Hepatocyte (in vitro differentiated cells): ENCODE measurements at regions not wholly inside any gene's neighbourhood (a gene's known extent, or its start where the extent isn't known, plus 50 kb on each side); places are given as distances from the start of the nearest gene placed in this dataset.
"Not testable (repeated sequence)": the region's sequence is repeated elsewhere in the genome, so short reads cannot be mapped to it uniquely, and the experiment has no call there.

Experiments used
- DNase-seq: peaks from one replicate; pipeline ENCODE4 v3.0.0-alpha.2; 2016; ENCODE audit warnings: low spot score
- H2AFZ ChIP-seq: fragments of 200-600 bp; sonication (generic); 2 replicates; pipeline ENCODE4 v1.6.0; 2016; ENCODE audit warnings: antibody characterized with exemption, mild to moderate bottlenecking
- H3K27ac ChIP-seq: fragments of 200-600 bp; sonication (generic); 2 replicates; pipeline ENCODE4 v1.5.1; 2016; ENCODE audit warnings: mild to moderate bottlenecking
- H3K27me3 ChIP-seq: fragments of 200-600 bp; sonication (generic); 2 replicates; pipeline ENCODE4 v1.6.1; 2016
- H3K36me3 ChIP-seq: fragments of 200-600 bp; sonication (generic); replicated peaks from 2 replicates; pipeline ENCODE4 v1.5.1; 2016; ENCODE audit warnings: low read depth; ENCODE audit not compliant: insufficient read depth
- H3K4me1 ChIP-seq: fragments of 200-600 bp; sonication (generic); 2 replicates; pipeline ENCODE4 v1.5.1; 2016; ENCODE audit warnings: mild to moderate bottlenecking, moderate library complexity; ENCODE audit not compliant: insufficient read depth
- H3K4me2 ChIP-seq: fragments of 200-600 bp; sonication (generic); 2 replicates; pipeline ENCODE4 v1.6.0; 2016
- H3K4me3 ChIP-seq: fragments of 200-600 bp; sonication (generic); 2 replicates; pipeline ENCODE4 v1.5.1; 2016; ENCODE audit warnings: mild to moderate bottlenecking
- H3K79me2 ChIP-seq: fragments of 200-600 bp; sonication (generic); 2 replicates; pipeline ENCODE4 v1.6.0; 2017; ENCODE audit warnings: mild to moderate bottlenecking
- H3K9me2 ChIP-seq: fragments of 200-600 bp; sonication (generic); replicated peaks from 2 replicates; pipeline ENCODE4 v1.6.0; 2017; ENCODE audit warnings: mild to moderate bottlenecking; ENCODE audit not compliant: insufficient read depth
- H3K9me3 ChIP-seq: fragments of 200-600 bp; sonication (generic); 2 replicates; pipeline ENCODE4 v1.5.1; 2016; ENCODE audit warnings: low read depth, mild to moderate bottlenecking
- H4K20me1 ChIP-seq: fragments of 200-600 bp; sonication (generic); 2 replicates; pipeline ENCODE4 v1.6.0; 2016; ENCODE audit warnings: mild to moderate bottlenecking; ENCODE audit not compliant: insufficient read depth, poor library complexity, severe bottlenecking
- EZH2 ChIP-seq: fragments of 200-600 bp; sonication (generic); IDR thresholded peaks from 2 replicates; pipeline ENCODE4 v1.6.1; 2016; ENCODE audit warnings: antibody characterized with exemption, mild to moderate bottlenecking, borderline replicate concordance
- EZH2phosphoT487 ChIP-seq: fragments of 200-600 bp; sonication (generic); IDR thresholded peaks from one replicate; pipeline ENCODE4 v1.6.1; 2018; ENCODE audit warnings: antibody characterized with exemption, mild to moderate bottlenecking, low read depth, moderate library complexity; ENCODE audit not compliant: unreplicated experiment, severe bottlenecking
- WGBS: methylation state at CpG from one replicate; pipeline ENCODE4 v1.1.6; 2016; ENCODE audit warnings: low lambda C conversion rate; ENCODE audit errors: missing lambda C conversion rate; 5-methylcytosine and 5-hydroxymethylcytosine counted together
- TF ChIP-seq, protein P1 (sequence below): fragments of 200-600 bp; sonication (generic); IDR thresholded peaks from 2 replicates; pipeline ENCODE4 v1.5.1; 2016; ENCODE audit warnings: antibody characterized with exemption, mild to moderate bottlenecking; ENCODE audit not compliant: poor library complexity

DNA sequence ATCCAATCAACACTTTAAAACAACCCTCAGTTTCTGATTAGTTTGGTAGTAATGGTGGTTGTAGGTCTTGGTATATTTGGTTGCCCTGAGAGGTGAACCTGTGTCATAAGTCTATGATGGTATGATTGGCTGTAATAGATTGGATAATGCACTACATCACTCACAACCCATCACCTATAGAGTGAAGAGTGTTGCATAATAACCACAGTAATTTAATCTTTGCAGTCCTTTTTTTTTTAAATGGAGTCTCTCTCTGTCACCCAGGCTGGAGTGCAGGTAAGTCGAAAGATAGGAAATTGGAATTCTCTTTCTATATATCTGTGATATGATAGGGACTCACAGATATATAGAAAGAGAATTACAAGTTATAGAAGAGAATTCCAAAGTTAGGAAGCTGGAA is 133.4 kb upstream of the PGR start:
- Histone ChIP-seq H3K79me2 (no peaks in the 10 kb centered on the region), H3K9me3 (no peaks in the 10 kb centered on the region), H3K4me2 (no peak overlapping the region), H3K4me3 (no peak overlapping the region), H3K27me3 (no peaks in the 10 kb centered on the region), H3K27ac (no peak overlapping the region), H3K9me2 (no peaks in the 10 kb centered on the region), H3K36me3 (no peaks in the 10 kb centered on the region), H3K4me1 (no peaks in the 10 kb centered on the region), H2AFZ (no peak overlapping the region), H4K20me1 (no peaks in the 10 kb centered on the region)
- WGBS: 85% methylated on average over 1 of the region's 1 CpG
- no peak for DNase-seq
- no peak for TF ChIP-seq EZH2
- TF ChIP-seq EZH2phosphoT487: no peak
- TF ChIP-seq, protein P1, sequence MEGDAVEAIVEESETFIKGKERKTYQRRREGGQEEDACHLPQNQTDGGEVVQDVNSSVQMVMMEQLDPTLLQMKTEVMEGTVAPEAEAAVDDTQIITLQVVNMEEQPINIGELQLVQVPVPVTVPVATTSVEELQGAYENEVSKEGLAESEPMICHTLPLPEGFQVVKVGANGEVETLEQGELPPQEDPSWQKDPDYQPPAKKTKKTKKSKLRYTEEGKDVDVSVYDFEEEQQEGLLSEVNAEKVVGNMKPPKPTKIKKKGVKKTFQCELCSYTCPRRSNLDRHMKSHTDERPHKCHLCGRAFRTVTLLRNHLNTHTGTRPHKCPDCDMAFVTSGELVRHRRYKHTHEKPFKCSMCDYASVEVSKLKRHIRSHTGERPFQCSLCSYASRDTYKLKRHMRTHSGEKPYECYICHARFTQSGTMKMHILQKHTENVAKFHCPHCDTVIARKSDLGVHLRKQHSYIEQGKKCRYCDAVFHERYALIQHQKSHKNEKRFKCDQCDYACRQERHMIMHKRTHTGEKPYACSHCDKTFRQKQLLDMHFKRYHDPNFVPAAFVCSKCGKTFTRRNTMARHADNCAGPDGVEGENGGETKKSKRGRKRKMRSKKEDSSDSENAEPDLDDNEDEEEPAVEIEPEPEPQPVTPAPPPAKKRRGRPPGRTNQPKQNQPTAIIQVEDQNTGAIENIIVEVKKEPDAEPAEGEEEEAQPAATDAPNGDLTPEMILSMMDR: no peak

DNA sequence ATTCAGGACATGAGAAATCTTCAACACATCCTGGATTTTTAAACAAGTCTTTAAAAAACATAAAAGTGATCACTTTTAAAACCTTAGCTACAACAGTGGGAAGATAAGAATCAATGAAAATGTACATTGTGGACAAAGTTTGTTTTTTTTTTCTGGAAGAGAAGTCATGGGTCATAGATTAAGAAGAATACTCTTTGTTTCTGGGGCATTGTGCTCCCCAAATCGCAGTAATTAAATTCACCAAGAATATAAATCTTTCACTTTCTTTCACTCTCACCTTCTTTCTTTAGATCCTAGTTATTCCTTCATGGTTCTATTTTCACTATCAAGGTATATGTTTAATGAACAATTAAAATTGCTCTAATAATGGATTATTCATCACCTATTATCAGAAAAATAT is 132.6 kb upstream of the PGR start:
- Histone ChIP-seq H2AFZ (no peak overlapping the region), H3K4me2 (no peak overlapping the region), H3K9me2 (no peaks in the 10 kb centered on the region), H3K36me3 (no peaks in the 10 kb centered on the region), H4K20me1 (no peaks in the 10 kb centered on the region), H3K79me2 (no peaks in the 10 kb centered on the region), H3K27ac (no peak overlapping the region), H3K9me3 (no peaks in the 10 kb centered on the region), H3K4me3 (no peak overlapping the region), H3K4me1 (no peaks in the 10 kb centered on the region), H3K27me3 (no peaks in the 10 kb centered on the region)
- no peak for DNase-seq
- TF ChIP-seq EZH2: no peak
- no peak for TF ChIP-seq EZH2phosphoT487
- TF ChIP-seq, protein P1: no peak
- WGBS: 91% methylated on average over 1 of the region's 1 CpG

GRCh38 chr11:101255036-101255435 is 125.4 kb upstream of the PGR start:
- Histone ChIP-seq H3K9me3 (no peaks in the 10 kb centered on the region), H3K4me2 (no peak overlapping the region), H4K20me1 (no peaks in the 10 kb centered on the region), H3K9me2 (no peaks in the 10 kb centered on the region), H3K4me1 (no peaks in the 10 kb centered on the region), H3K79me2 (no peaks in the 10 kb centered on the region), H3K4me3 (no peak overlapping the region), H2AFZ (no peak overlapping the region), H3K27ac (no peak overlapping the region), H3K27me3 (no peaks in the 10 kb centered on the region), H3K36me3 (no peaks in the 10 kb centered on the region)
- WGBS: 69% methylated on average over 2 of the region's 2 CpGs
- no peak for DNase-seq
- TF ChIP-seq EZH2 (no peak), EZH2phosphoT487 (no peak)
- TF ChIP-seq, protein P1: no peak

DNA sequence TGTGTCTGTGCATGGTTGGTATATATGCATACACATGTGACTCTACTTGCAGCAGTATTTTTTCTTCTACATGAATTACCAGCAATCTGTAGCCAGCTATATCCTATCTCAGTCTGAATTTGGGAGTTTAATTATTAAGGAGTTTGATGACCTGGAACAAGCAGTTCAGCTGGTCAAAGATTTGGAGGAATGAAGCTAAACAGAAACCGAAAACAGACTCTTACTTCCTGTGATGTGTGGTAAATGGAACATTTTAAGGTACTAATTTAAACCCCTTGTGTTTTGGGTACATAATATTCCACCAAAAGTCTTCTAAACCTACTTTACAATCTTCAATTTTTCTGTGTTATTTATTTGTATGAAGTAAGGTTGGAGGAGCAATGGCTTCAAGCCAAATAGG is 124.4 kb upstream of the PGR start:
- no peak overlapping the region for H3K4me3 ChIP-seq
- no peaks in the 10 kb centered on the region for H3K79me2 ChIP-seq
- no peaks in the 10 kb centered on the region for H3K4me1 ChIP-seq
- 66% methylated on average over 1 of the region's 1 CpG for WGBS
- H4K20me1 ChIP-seq: no peaks in the 10 kb centered on the region
- no peaks in the 10 kb centered on the region for H3K9me3 ChIP-seq
- no peak for DNase-seq
- H3K9me2 ChIP-seq: no peaks in the 10 kb centered on the region
- TF ChIP-seq EZH2phosphoT487 (no peak), EZH2 (no peak)
- TF ChIP-seq, protein P1: no peak
- H3K4me2 ChIP-seq: no peak overlapping the region
- no peak overlapping the region for H3K27ac ChIP-seq
- H3K27me3 ChIP-seq: no peaks in the 10 kb centered on the region
- H2AFZ ChIP-seq: no peak overlapping the region
- H3K36me3 ChIP-seq: no peaks in the 10 kb centered on the region

DNA sequence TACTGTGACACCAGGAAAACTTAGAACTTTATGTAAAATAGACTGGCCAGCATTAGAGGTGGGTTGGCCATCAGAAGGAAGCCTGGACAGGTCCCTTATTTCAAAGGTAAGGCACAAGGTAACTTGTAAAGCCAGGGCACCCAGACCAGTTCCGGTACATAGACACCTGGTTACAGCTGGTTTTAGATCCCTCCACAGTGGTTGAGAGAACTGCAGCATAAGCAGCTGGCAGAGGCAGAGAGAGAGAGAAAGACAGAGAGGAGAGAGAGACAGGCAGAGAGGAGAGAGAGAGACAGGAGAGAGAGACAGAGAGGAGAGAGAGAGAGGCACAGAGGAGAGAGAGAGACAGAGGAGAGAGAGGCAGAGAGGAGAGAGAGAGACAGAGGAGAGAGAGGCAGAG is 116.0 kb upstream of the PGR start:
- H3K27me3 ChIP-seq, H3K27ac ChIP-seq, H3K9me2 ChIP-seq, H3K4me2 ChIP-seq, H3K4me1 ChIP-seq, H3K4me3 ChIP-seq, H3K36me3 ChIP-seq, H3K9me3 ChIP-seq, DNase-seq, H2AFZ ChIP-seq, H4K20me1 ChIP-seq, H3K79me2 ChIP-seq: not testable (repeated sequence)
- 96% methylated on average over 1 of the region's 1 CpG for WGBS
